H1 (cell line): ENCODE measurements at regions not wholly inside any gene's neighbourhood (a gene's known extent, or its start where the extent isn't known, plus 50 kb on each side); places are given as distances from the start of the nearest gene placed in this dataset.

ENCODE experiments used
- CTCF ChIA-PET: fragments of 300-600 bp; sonication (Branson Sonifier 250); formaldehyde crosslinking; loops from one replicate; lab custom pipeline; 2021; ENCODE audit not compliant: partially characterized antibody; lab: Charles Lee
- POLR2A ChIA-PET: fragments of 300-600 bp; sonication (Branson Sonifier 250); formaldehyde crosslinking; loops from one replicate; lab custom pipeline; 2021; ENCODE audit warnings: inconsistent platforms; ENCODE audit not compliant: partially characterized antibody; lab: Charles Lee
- DNase-seq, 2 experiments: peaks; one replicate each; pipeline versions ENCODE4 v3.0.0 to v3.0.0-alpha.2; 2010 to 2022; ENCODE audit warnings: low spot score in 2 of 2, low read depth in 1 of 2, mixed read lengths in 1 of 2
- FAIRE-seq: peaks from 2 replicates; lab custom pipeline; 2011; peaks lifted over from hg19 to GRCh38; lab: Jason Lieb, UNC
- H2AFZ ChIP-seq: 2 replicates; pipeline ENCODE4 v1.8.1; 2012; ENCODE audit warnings: low read length, inconsistent platforms
- H2AK5ac ChIP-seq: 2 replicates; pipeline ENCODE4 v1.6.1; 2013; ENCODE audit warnings: low read depth, low read length
- H2BK120ac ChIP-seq: replicated peaks from 2 replicates; pipeline ENCODE3; 2013; ENCODE audit warnings: low read depth, low read length, inconsistent platforms
- H2BK12ac ChIP-seq: 2 replicates; pipeline ENCODE4 v1.6.1; 2013; ENCODE audit warnings: low read depth, low read length
- H2BK15ac ChIP-seq: 2 replicates; pipeline ENCODE4 v1.6.1; 2013; ENCODE audit warnings: low read length
- H2BK20ac ChIP-seq: 2 replicates; pipeline ENCODE4 v1.6.1; 2013; ENCODE audit warnings: low read length
- H2BK5ac ChIP-seq: 2 replicates; pipeline ENCODE4 v1.6.1; 2013; ENCODE audit warnings: low read depth, low read length
- H3K14ac ChIP-seq: 2 replicates; pipeline ENCODE4 v1.6.1; 2013; ENCODE audit warnings: inconsistent platforms; ENCODE audit not compliant: insufficient read length
- H3K18ac ChIP-seq: 2 replicates; pipeline ENCODE4 v1.6.1; 2013; ENCODE audit warnings: low read length; ENCODE audit errors: extremely low read depth
- H3K23ac ChIP-seq: 2 replicates; pipeline ENCODE4 v1.6.1; 2013; ENCODE audit warnings: inconsistent platforms; ENCODE audit not compliant: insufficient read length
- H3K23me2 ChIP-seq: 2 replicates; pipeline ENCODE4 v1.6.1; 2013; ENCODE audit warnings: low read depth, low read length
- H3K27ac ChIP-seq: 2 replicates; pipeline ENCODE4 v1.6.1; 2011; ENCODE audit warnings: low read depth, low read length, inconsistent platforms
- H3K27me3 ChIP-seq, 4 experiments: replicated peaks in 1 of 4; 1 replicate in 1 of 4; 2 replicates in 3 of 4; pipeline versions ENCODE4 v1.6.1 to v1.8.1; 2011 to 2013; ENCODE audit warnings: low read length in 3 of 4, mild to moderate bottlenecking in 3 of 4, inconsistent platforms in 2 of 4, mixed read lengths in 2 of 4, moderate library complexity in 1 of 4; ENCODE audit not compliant: control insufficient read depth in 3 of 4, insufficient read depth in 3 of 4; ENCODE audit errors: extremely low read depth in 1 of 4
- H3K36me3 ChIP-seq, 4 experiments: 2 replicates each; pipeline versions ENCODE4 v1.6.1 to v1.8.1; 2011 to 2013; ENCODE audit warnings: mild to moderate bottlenecking in 4 of 4, low read length in 3 of 4, moderate library complexity in 2 of 4, control low read depth in 1 of 4, inconsistent platforms in 1 of 4; ENCODE audit not compliant: insufficient read depth in 4 of 4, control insufficient read depth in 2 of 4
- H3K4ac ChIP-seq: replicated peaks from 2 replicates; pipeline ENCODE3; 2013; ENCODE audit warnings: low read length, low read depth, mixed read lengths, inconsistent platforms; ENCODE audit not compliant: insufficient read length
- H3K4me1 ChIP-seq, 4 experiments: replicated peaks in 1 of 4; 1 replicate in 1 of 4; 2 replicates in 3 of 4; pipeline versions ENCODE4 v1.6.1 to v1.8.1; 2011 to 2013; ENCODE audit warnings: low read length in 3 of 4, inconsistent platforms in 2 of 4, mixed read lengths in 1 of 4; ENCODE audit not compliant: insufficient read depth in 4 of 4, control insufficient read depth in 3 of 4
- H3K4me2 ChIP-seq, 2 experiments: 2 replicates each; pipeline versions ENCODE4 v1.6.1 to v1.8.1; 2011 to 2013; ENCODE audit warnings: low read depth in 2 of 2, low read length in 2 of 2, control low read depth in 1 of 2, inconsistent platforms in 1 of 2, mild to moderate bottlenecking in 1 of 2; ENCODE audit not compliant: insufficient read depth in 1 of 2
- H3K4me3 ChIP-seq, 4 experiments: fragments of 200-600, 300-600 bp in 1 of 4; sonication (generic), shearing (Covaris generic), sonication (Bioruptor Twin) in 1 of 4; 2 replicates each; pipeline versions ENCODE4 v1.5.1 to v1.8.1; 2011 to 2016; ENCODE audit warnings: low read length in 4 of 4, low read depth in 3 of 4, control low read depth in 2 of 4, inconsistent platforms in 2 of 4, mild to moderate bottlenecking in 2 of 4, mixed read lengths in 1 of 4, moderate library complexity in 1 of 4; ENCODE audit not compliant: insufficient read depth in 2 of 4; ENCODE audit errors: extremely low read depth in 1 of 4
- H3K56ac ChIP-seq: replicated peaks from 2 replicates; pipeline ENCODE3; 2013; ENCODE audit warnings: low read depth, mild to moderate bottlenecking, mixed read lengths, low read length, inconsistent platforms; ENCODE audit not compliant: insufficient read length
- H3K79me1 ChIP-seq: 2 replicates; pipeline ENCODE4 v1.6.1; 2013; ENCODE audit warnings: low read depth, low read length, control low read depth
- H3K79me2 ChIP-seq, 2 experiments: 2 replicates each; pipeline versions ENCODE4 v1.6.1 to v1.8.1; 2012 to 2013; ENCODE audit warnings: low read length in 2 of 2, mild to moderate bottlenecking in 2 of 2, inconsistent platforms in 1 of 2; ENCODE audit not compliant: insufficient read depth in 2 of 2, control insufficient read depth in 1 of 2
- H3K9ac ChIP-seq, 4 experiments: replicated peaks in 1 of 4; 1 replicate in 1 of 4; 2 replicates in 3 of 4; pipeline versions ENCODE4 v1.6.1 to v1.8.1; 2011 to 2013; ENCODE audit warnings: low read depth in 3 of 4, low read length in 3 of 4, control low read depth in 2 of 4, mild to moderate bottlenecking in 2 of 4, moderate library complexity in 2 of 4, inconsistent platforms in 1 of 4; ENCODE audit errors: extremely low read depth in 1 of 4
- H3K9me3 ChIP-seq, 2 experiments: 2 replicates each; pipeline versions ENCODE4 v1.6.1 to v1.8.1; 2012 to 2013; ENCODE audit warnings: mild to moderate bottlenecking in 2 of 2, moderate library complexity in 2 of 2, control low read depth in 1 of 2, inconsistent platforms in 1 of 2, low read depth in 1 of 2, low read length in 1 of 2, mixed read lengths in 1 of 2; ENCODE audit not compliant: insufficient read depth in 2 of 2
- H4K20me1 ChIP-seq, 2 experiments: replicated peaks in 1 of 2; 2 replicates each; pipeline versions ENCODE3 to v1.8.1; 2011 to 2013; ENCODE audit warnings: inconsistent platforms in 2 of 2, low read length in 2 of 2, mild to moderate bottlenecking in 1 of 2; ENCODE audit not compliant: insufficient read depth in 2 of 2, control insufficient read depth in 1 of 2
- H4K5ac ChIP-seq: 2 replicates; pipeline ENCODE4 v1.6.1; 2013; ENCODE audit warnings: low read length, low read depth, mixed read lengths, inconsistent platforms; ENCODE audit not compliant: insufficient read length
- H4K8ac ChIP-seq: 2 replicates; pipeline ENCODE4 v1.8.0; 2013; ENCODE audit warnings: mild to moderate bottlenecking, moderate library complexity, low read length, inconsistent platforms; ENCODE audit not compliant: insufficient read depth; ENCODE audit errors: extremely low read depth
- H4K91ac ChIP-seq: replicated peaks from 2 replicates; pipeline ENCODE3; 2013; ENCODE audit warnings: low read length, mixed read lengths, inconsistent platforms; ENCODE audit not compliant: insufficient read length
- RAD21 ChIP-seq, 2 experiments: IDR thresholded peaks in 1 of 2; conservative IDR thresholded peaks in 1 of 2; 2 replicates each; pipeline ENCODE4 v1.6.1; 2011; ENCODE audit warnings: low read depth in 2 of 2, low read length in 2 of 2, improper control_type of control experiment in 1 of 2, inconsistent platforms in 1 of 2, mild to moderate bottlenecking in 1 of 2, moderate library complexity in 1 of 2
- ZNF274 ChIP-seq: IDR thresholded peaks from 2 replicates; pipeline ENCODE4 v1.7.0; 2012; ENCODE audit warnings: low read length, borderline replicate concordance; ENCODE audit errors: extremely low read depth
- WGBS, 2 experiments: shearing (Covaris generic) in 1 of 2; methylation state at CpG; one replicate each; pipeline versions ENCODE4 v1.1.6 to v1.1.7; 2013 to 2015; ENCODE audit warnings: low lambda C conversion rate in 2 of 2, mixed read lengths in 2 of 2, inconsistent platforms in 1 of 2, low coverage in 1 of 2, missing lambda C conversion rate in 1 of 2; ENCODE audit not compliant: insufficient replicate concordance in 2 of 2, insufficient coverage in 1 of 2, insufficient read length in 1 of 2; ENCODE audit errors: extremely low coverage in 1 of 2, missing lambda C conversion rate in 1 of 2; 5-methylcytosine and 5-hydroxymethylcytosine counted together

GRCh38 chr1:199956005-199956404 lies 71.5 kb upstream of the NR5A2 start:
- ChIA-PET CTCF (interaction anchor here (0.6 to 2.3 kb wide), 6 partner anchors 11 to 313 kb away, joined by 3 to 9 read pairs (median 4); no protein-coding TSS in a partner anchor), POLR2A (interaction anchor here (0.6 to 0.8 kb wide), 2 partner anchors 38 to 125 kb away, joined by 3 to 4 read pairs; no protein-coding TSS in a partner anchor)
- no peaks in the 10 kb centered on the region; a peak in 1 of 4 replicates for H3K9me3 ChIP-seq
- no peaks in the 10 kb centered on the region for H3K79me1 ChIP-seq
- H4K8ac ChIP-seq: no peak overlapping the region
- H2BK20ac ChIP-seq: no peak overlapping the region
- no peak overlapping the region for H4K5ac ChIP-seq
- TF ChIP-seq ZNF274 (no peak), RAD21 (IDR thresholded peaks at IDR 0.05 in 1 of 2, conservative IDR thresholded peaks at IDR 0.05 in 1 of 2; ENCODE audit: low read depth in 2 of 2, low read length in 2 of 2) (0 out of 4 replicates have a peak, but pooled peaks of 1 of the 2 experiments have one; percentile 6)
- H3K4me2 ChIP-seq: no peak overlapping the region
- no peaks in the 10 kb centered on the region for H3K79me2 ChIP-seq
- H2BK12ac ChIP-seq: no peak overlapping the region
- no peak overlapping the region for H3K23ac ChIP-seq
- DNase-seq (no peak), FAIRE-seq (no peak)
- H2AFZ ChIP-seq: no peak overlapping the region
- no peak overlapping the region for H2BK15ac ChIP-seq
- no peaks in the 10 kb centered on the region for H4K20me1 ChIP-seq
- no peak overlapping the region for H2BK5ac ChIP-seq
- H3K56ac ChIP-seq: no peak overlapping the region
- H2AK5ac ChIP-seq: no peak overlapping the region
- no peak overlapping the region for H3K4ac ChIP-seq
- no peak overlapping the region for H2BK120ac ChIP-seq
- no peaks in the 10 kb centered on the region for H3K36me3 ChIP-seq
- no peaks in the 10 kb centered on the region for H3K27me3 ChIP-seq
- no peak overlapping the region for H3K9ac ChIP-seq
- H3K14ac ChIP-seq: no peak overlapping the region
- no peak overlapping the region for H4K91ac ChIP-seq
- H3K4me1 ChIP-seq: no peaks in the 10 kb centered on the region
- no peak overlapping the region for H3K4me3 ChIP-seq
- H3K23me2 ChIP-seq: no peaks in the 10 kb centered on the region
- no peak overlapping the region for H3K18ac ChIP-seq
- H3K27ac ChIP-seq: no peak overlapping the region
- 83% methylated on average over 4 of the region's 4 CpGs; no CpG with 5 or more reads in 1 of the 2 experiments for WGBS, 2 experiments
